AG09309 (cell line): ENCODE measurements at regions not wholly inside any gene's neighbourhood (a gene's known extent, or its start where the extent isn't known, plus 50 kb on each side); places are given as distances from the start of the nearest gene placed in this dataset.

Experiments used
- DNase-seq: peaks from one replicate; pipeline ENCODE4 v3.0.0-alpha.2; 2010; ENCODE audit warnings: low read depth
- H3K4me3 ChIP-seq: 2 replicates; pipeline ENCODE4 v1.5.1; 2011; ENCODE audit warnings: mild to moderate bottlenecking, low read depth, low read length, moderate library complexity; ENCODE audit not compliant: control insufficient read depth
- CTCF ChIP-seq: IDR thresholded peaks from 2 replicates; pipeline ENCODE4 v1.5.1; 2011; ENCODE audit warnings: mild to moderate bottlenecking, low read depth, low read length, inconsistent platforms; ENCODE audit not compliant: insufficient read depth, control insufficient read depth; ENCODE audit errors: missing control alignments

GRCh38 chr17:73801455-73802100 lies 157.3 kb upstream of the SDK2 start:
- no peak for TF ChIP-seq CTCF
- DNase-seq, result no peak
- H3K4me3 ChIP-seq, result no peak overlapping the region

GRCh38 chr17:73802314-73802713 lies 158.1 kb upstream of the SDK2 start:
- TF ChIP-seq CTCF, result no peak
- H3K4me3 ChIP-seq, result no peak overlapping the region
- no peak for DNase-seq

- no peak overlapping the region for H3K4me3 ChIP-seq
- no peak for TF ChIP-seq CTCF
- DNase-seq, result no peak
Observed at GRCh38 chr17:73802871-73803270, 158.6 kb upstream of the SDK2 start.

GRCh38 chr17:73803964-73804435 lies 159.8 kb upstream of the SDK2 start:
- no peak overlapping the region for H3K4me3 ChIP-seq
- TF ChIP-seq CTCF, result no peak
- no peak for DNase-seq

GRCh38 chr17:73806768-73807167 lies 162.5 kb upstream of the SDK2 start:
- no peak overlapping the region for H3K4me3 ChIP-seq
- no peak for DNase-seq
- no peak for TF ChIP-seq CTCF

- TF ChIP-seq CTCF, result no peak
- DNase-seq, result no peak
- H3K4me3 ChIP-seq, result no peak overlapping the region
Observed at GRCh38 chr17:73813201-73813600, 169.0 kb upstream of the SDK2 start.
